ENCODE measurements at regions not wholly inside any gene's neighbourhood (a gene's known extent, or its start where the extent isn't known, plus 50 kb on each side); places are given as distances from the start of the nearest gene placed in this dataset.

- no peak for DNase-seq
- H3K9me3 ChIP-seq = no peaks in the 10 kb centered on the region
- no peaks in the 10 kb centered on the region for H3K36me3 ChIP-seq
- H3K4me1 ChIP-seq = no peaks in the 10 kb centered on the region
- intact Hi-C loops (cut with DNase I) = no loop called here
- H3K27me3 ChIP-seq = no peaks in the 10 kb centered on the region
- TF ChIP-seq CTCF (IDR thresholded peaks at IDR 0.05) = peak; percentile 69
- peak; percentile 93 for ATAC-seq
- H3K4me3 ChIP-seq = no peak overlapping the region
- H3K27ac ChIP-seq = no peak overlapping the region
These were observed 176.5 kb downstream of the TGFB2 start for GRCh38 chr1:218521414-218522169.

- TF ChIP-seq CTCF (IDR thresholded peaks at IDR 0.05) = no peak
- H3K36me3 ChIP-seq = no peaks in the 10 kb centered on the region
- H3K4me1 ChIP-seq = no peaks in the 10 kb centered on the region
- H3K27ac ChIP-seq = no peak overlapping the region
- H3K9me3 ChIP-seq = no peaks in the 10 kb centered on the region
- no peak overlapping the region for H3K4me3 ChIP-seq
- peak; percentile 83 for ATAC-seq
- DNase-seq = no peak
- intact Hi-C loops (cut with DNase I) = no loop called here
- no peaks in the 10 kb centered on the region for H3K27me3 ChIP-seq
These were observed 179.4 kb downstream of the TGFB2 start for GRCh38 chr1:218524526-218524925.

- no peaks in the 10 kb centered on the region for H3K36me3 ChIP-seq
- no peak overlapping the region for H3K4me3 ChIP-seq
- H3K27ac ChIP-seq = no peak overlapping the region
- H3K27me3 ChIP-seq = no peaks in the 10 kb centered on the region
- H3K9me3 ChIP-seq = no peaks in the 10 kb centered on the region
- ATAC-seq = peak; percentile 11
- H3K4me1 ChIP-seq = no peaks in the 10 kb centered on the region
- TF ChIP-seq CTCF (IDR thresholded peaks at IDR 0.05) = no peak
- DNase-seq = no peak
- intact Hi-C loops (cut with DNase I) = no loop called here
These were observed 179.9 kb downstream of the TGFB2 start for GRCh38 chr1:218525031-218525430.

GRCh38 chr1:218525451-218526197, 180.5 kb downstream of the TGFB2 start:
- Histone ChIP-seq H3K4me1 (no peaks in the 10 kb centered on the region), H3K27me3 (no peaks in the 10 kb centered on the region), H3K27ac (no peak overlapping the region), H3K9me3 (no peaks in the 10 kb centered on the region), H3K4me3 (no peak overlapping the region), H3K36me3 (no peaks in the 10 kb centered on the region)
- intact Hi-C loops (cut with DNase I) = no loop called here
- TF ChIP-seq CTCF (IDR thresholded peaks at IDR 0.05) = no peak
- ATAC-seq (no peak), DNase-seq (no peak)

GRCh38 chr1:218526198-218526580, 181.1 kb downstream of the TGFB2 start:
- H3K4me1 ChIP-seq = no peaks in the 10 kb centered on the region
- DNase-seq = no peak
- no peak for TF ChIP-seq CTCF (IDR thresholded peaks at IDR 0.05)
- H3K36me3 ChIP-seq = no peaks in the 10 kb centered on the region
- intact Hi-C loops (cut with DNase I) = no loop called here
- H3K4me3 ChIP-seq = no peak overlapping the region
- H3K27ac ChIP-seq = no peak overlapping the region
- H3K9me3 ChIP-seq = no peaks in the 10 kb centered on the region
- no peaks in the 10 kb centered on the region for H3K27me3 ChIP-seq
- no peak for ATAC-seq
